Natural killer cell treated with Interleukin-12 subunit alpha and Interleukin-12 subunit beta and Interleukin-15 and Interleukin-18, amount 100 ng/mL, for 72 hours (primary cell): ENCODE measurements at regions not wholly inside any gene's neighbourhood (a gene's known extent, or its start where the extent isn't known, plus 50 kb on each side); places are given as distances from the start of the nearest gene placed in this dataset.
A peak's percentile ranks its signal among the peaks of the same experiment; 100 is the strongest.
"Not testable (repeated sequence)": the region's sequence is repeated elsewhere in the genome, so short reads cannot be mapped to it uniquely, and the experiment has no call there.

Source experiments
- ATAC-seq, 2 donors: fragments of 150-1000 bp; cut with Tn5 transposase in 1 of 2; sonication (Bioruptor Pico), chemical (Tn5 transposase) in 1 of 2; 2 replicates each; pipeline ENCODE4 v1.10.0; 2021
- DNase-seq: peaks from one replicate; pipeline ENCODE4 v3.0.0; 2022; ENCODE audit warnings: low spot score
- H3K27ac Mint-ChIP-seq, 2 donors: 1 replicate in 1 of 2; 2 replicates in 1 of 2; pipeline ENCODE4 v1.8.0; 2022; ENCODE audit warnings: mixed read lengths in 2 of 2, mild to moderate bottlenecking in 1 of 2, moderate library complexity in 1 of 2
- H3K27me3 Mint-ChIP-seq, 2 donors: 1 replicate in 1 of 2; 2 replicates in 1 of 2; pipeline ENCODE4 v1.8.0; 2022; ENCODE audit warnings: mixed read lengths in 2 of 2
- H3K36me3 Mint-ChIP-seq: one replicate; pipeline ENCODE4 v1.8.0; 2022; ENCODE audit warnings: mixed read lengths
- H3K4me1 Mint-ChIP-seq, 2 donors: 1 replicate in 1 of 2; 2 replicates in 1 of 2; pipeline ENCODE4 v1.8.0; 2022; ENCODE audit warnings: low read depth in 2 of 2, mixed read lengths in 2 of 2, mild to moderate bottlenecking in 1 of 2
- H3K4me3 Mint-ChIP-seq: one replicate; pipeline ENCODE4 v1.8.0; 2022; ENCODE audit warnings: mixed read lengths
- H3K9me3 Mint-ChIP-seq: 2 replicates; pipeline ENCODE4 v1.8.0; 2022; ENCODE audit warnings: mixed read lengths

DNA sequence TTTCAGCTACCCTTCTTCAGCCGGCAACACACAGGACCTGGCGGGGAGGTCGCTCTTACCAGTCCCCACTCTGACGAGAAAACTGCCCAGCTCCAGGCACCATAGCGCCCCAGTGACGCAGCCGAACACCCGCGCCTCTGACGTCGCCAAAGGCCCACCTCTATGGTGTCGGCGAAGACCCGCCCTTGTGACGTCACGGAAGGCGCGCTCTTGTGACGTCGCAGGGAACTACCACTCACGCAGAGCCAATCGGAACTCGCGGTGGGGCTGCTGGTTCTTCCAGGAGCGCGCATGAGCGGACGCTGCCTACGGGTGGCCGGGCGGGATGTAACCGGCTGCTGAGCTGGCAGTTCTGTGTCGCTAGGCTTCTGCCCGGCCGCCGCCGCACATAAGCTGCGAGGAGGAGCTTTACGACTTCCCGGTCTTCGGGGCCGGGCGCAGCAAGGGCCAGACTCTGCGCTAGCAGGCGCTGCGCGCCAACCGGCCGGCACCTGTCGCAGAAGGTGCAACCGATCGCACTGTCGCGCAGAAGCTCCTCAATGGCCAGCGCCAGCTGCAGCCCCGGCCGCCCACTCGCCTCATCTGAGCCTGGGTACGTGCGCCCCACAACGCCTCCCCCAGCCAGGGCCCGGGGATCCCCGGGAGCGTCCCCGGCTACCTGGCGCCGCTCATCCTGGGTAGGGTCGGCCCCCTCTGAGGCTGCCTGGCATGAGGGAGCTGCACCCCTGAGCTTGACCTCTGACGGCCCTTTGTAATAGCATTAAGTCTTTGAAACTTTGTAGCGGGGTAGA, 121.3 kb upstream of the FBXO28 start:
- H3K9me3 Mint-ChIP-seq, H3K4me1 Mint-ChIP-seq, H3K27me3 Mint-ChIP-seq, H3K36me3 Mint-ChIP-seq: not testable (repeated sequence)
- Mint-ChIP-seq H3K4me3 (peak overlapping the region; percentile 93), H3K27ac (peak overlapping the region; percentile 97 to 99)
- DNase-seq (peak; percentile 100), ATAC-seq (peak; percentile 100)

DNA sequence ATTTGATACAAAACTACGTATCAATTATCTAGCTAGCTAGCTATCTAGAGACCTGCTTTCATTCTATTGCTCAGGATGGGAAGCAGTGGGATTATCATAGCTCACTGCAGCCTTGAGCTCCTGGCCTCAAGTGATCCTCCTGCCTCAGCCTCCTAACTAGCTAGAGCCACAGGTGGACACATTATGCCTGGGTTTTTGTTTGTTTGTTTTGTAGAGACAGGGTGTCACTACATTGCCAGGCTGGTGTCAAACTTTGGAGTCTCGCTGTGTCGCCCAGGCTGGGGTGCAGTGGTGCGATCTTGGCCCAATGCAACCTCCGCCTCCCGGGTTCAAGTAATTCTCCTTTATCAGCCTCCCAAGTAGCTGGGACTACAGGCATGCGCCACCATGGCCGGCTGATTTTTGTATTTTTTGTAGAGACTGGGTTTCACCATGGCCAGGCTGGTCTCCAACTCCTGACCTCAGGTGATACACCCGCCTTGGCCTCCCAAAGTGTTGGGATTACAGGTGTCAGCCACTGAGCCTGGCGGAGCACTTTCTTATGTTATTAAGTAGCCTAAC, 122.5 kb upstream of the FBXO28 start:
- ATAC-seq, DNase-seq, H3K27me3 Mint-ChIP-seq, H3K27ac Mint-ChIP-seq, H3K9me3 Mint-ChIP-seq, H3K4me1 Mint-ChIP-seq, H3K36me3 Mint-ChIP-seq: not testable (repeated sequence)
- H3K4me3 Mint-ChIP-seq = peak overlapping the region; percentile 15

DNA sequence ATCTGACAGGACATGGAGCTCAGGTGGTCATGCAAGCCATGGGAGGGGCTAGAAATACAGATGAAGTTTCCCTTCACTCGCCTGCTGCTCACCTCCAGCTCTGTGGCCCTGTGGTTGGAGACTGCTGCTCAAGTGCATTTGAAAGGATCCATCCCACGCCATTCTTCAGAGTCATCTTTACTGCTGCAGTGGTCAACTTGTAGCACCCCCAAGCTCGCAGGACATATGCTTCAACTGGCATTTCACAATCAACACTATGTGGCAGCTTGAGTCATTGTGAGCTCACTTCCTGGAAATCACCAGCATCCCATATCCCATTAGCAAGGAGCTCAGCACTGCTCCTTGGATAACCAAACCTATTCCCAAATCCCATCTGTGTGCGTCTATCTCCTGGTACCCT, 116.2 kb upstream of the TP53BP2 start:
- ATAC-seq, DNase-seq, H3K36me3 Mint-ChIP-seq, H3K9me3 Mint-ChIP-seq, H3K4me1 Mint-ChIP-seq, H3K27me3 Mint-ChIP-seq, H3K4me3 Mint-ChIP-seq, H3K27ac Mint-ChIP-seq: not testable (repeated sequence)

DNA sequence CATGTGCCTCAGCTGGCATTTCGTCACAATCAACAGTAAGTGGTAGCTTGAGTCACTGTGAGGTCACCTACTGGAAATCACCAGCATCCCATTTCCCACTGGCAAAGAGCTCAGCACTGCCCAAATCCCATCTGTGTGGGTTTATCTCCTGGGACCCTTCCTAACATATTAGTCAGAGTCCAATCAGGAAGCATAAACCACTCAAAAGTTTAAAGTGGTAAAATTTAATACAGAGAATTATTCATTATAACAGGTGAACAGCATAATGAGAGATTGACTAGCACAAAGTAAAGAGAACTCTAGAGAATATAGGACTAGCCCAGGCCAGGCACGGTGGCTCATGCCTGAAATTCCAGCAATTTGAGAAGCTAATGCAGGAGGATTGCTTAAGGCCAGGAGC, 107.1 kb upstream of the TP53BP2 start:
- H3K9me3 Mint-ChIP-seq, H3K4me1 Mint-ChIP-seq, H3K4me3 Mint-ChIP-seq, ATAC-seq, H3K27ac Mint-ChIP-seq, DNase-seq, H3K27me3 Mint-ChIP-seq, H3K36me3 Mint-ChIP-seq: not testable (repeated sequence)

DNA sequence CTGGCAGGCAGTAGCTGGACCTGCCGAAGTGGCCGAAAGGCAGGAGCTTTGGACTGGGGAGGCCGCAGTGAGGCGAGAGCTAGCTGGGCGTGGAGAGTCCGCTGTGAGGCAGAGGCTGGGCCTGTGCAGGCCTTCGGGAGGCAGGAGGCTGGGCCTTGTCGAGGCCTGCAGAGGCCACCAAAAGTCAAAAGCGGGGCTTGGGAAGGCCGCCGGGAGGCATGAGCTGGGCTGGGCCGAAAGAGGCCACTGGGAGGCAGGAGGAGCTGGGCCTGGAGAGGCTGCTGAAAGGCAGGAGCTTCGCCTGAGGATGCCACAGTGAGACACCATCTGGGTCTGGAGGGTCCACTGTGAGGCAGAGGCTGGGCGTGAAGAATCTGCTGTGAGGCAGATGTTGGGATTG, 105.8 kb upstream of the TP53BP2 start:
- not testable (repeated sequence) for ATAC-seq, H3K36me3 Mint-ChIP-seq, DNase-seq, H3K27me3 Mint-ChIP-seq, H3K27ac Mint-ChIP-seq, H3K9me3 Mint-ChIP-seq, H3K4me1 Mint-ChIP-seq, H3K4me3 Mint-ChIP-seq

DNA sequence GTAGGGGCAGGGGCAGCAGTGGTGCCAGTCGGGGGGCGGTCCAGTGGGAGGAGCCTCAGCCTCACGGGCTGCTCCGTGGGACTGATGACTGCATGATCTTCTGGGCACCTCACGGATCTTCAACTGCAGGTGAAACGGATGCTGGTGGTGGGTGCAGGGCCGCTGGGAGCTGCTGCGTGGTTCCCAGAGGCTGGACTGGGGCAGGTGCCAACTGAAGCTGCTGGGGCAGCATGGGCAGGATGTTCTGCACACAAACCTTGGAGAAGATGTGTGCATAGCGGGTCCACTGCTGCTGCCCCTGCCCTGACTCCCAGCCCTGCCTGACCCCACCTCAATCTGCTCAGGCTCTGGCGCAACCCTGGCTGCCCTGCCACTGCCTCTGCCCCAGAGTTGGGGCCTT, 104.2 kb upstream of the TP53BP2 start:
- H3K9me3 Mint-ChIP-seq, ATAC-seq, H3K4me3 Mint-ChIP-seq, H3K36me3 Mint-ChIP-seq, H3K27ac Mint-ChIP-seq, H3K4me1 Mint-ChIP-seq, H3K27me3 Mint-ChIP-seq, DNase-seq: not testable (repeated sequence)

DNA sequence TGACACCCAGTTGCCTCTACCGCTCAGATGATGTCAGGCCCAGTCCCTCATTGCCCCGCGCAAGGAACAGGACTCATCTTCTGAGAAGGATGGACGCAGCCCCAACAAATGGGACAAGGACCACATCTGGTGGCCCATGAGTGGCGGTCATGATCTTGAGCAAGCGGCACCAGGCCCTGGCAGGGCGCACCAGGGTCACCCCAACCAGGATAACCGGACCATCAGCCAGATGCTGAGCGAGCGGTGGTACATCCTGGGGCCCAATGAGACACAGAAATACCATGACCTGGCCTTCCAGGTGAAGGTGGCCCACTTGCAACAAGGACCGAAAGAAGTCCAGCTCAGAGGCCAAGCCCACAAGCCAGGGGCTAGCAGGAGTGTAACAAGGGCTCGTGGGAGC, 102.3 kb upstream of the TP53BP2 start:
- not testable (repeated sequence) for H3K9me3 Mint-ChIP-seq

DNA sequence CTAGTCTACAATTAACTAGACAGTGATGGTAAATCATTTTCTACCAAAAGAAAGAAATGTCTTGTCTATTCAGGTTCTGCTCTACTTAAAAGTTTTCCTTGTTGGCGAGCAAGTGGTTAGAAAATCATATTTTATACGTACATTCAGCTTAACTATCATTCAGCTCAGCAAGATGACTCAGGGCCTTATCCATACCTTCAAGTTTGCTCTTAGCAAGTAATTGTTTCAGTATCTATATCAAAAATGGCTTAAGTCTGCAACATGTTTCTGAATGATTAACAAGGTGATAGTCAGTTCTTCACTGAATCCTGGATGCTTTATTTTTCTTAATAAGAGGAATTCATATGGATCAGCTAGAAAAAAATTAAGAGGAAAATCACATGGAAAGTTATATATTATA, 90.8 kb upstream of the TP53BP2 start:
- H3K9me3 Mint-ChIP-seq, H3K4me1 Mint-ChIP-seq, H3K36me3 Mint-ChIP-seq, ATAC-seq, H3K27ac Mint-ChIP-seq, H3K27me3 Mint-ChIP-seq, DNase-seq, H3K4me3 Mint-ChIP-seq: not testable (repeated sequence)

More for the DNA sequence above, 102.3 kb upstream of the TP53BP2 start:
- DNase-seq, H3K27me3 Mint-ChIP-seq, ATAC-seq, H3K27ac Mint-ChIP-seq, H3K36me3 Mint-ChIP-seq, H3K4me1 Mint-ChIP-seq, H3K4me3 Mint-ChIP-seq: not testable (repeated sequence)

DNA sequence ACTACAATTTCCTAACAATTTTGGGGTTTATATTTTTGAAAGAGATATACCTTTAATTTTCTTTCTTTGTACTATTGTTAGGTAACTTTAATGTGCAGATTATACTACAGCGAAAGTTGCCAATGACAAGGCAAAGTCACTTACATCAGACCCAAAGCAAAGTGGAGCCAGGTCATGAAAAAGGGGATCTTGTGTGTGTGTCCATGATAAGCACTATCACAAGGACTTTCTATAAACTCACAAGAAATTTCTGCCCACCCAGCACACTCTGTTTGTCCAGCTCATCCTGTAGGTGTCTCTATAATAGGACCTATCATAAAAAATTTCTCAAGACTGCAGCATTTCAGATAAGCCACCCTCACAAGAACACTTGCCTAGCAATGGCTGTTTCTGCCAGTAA, 85.7 kb upstream of the TP53BP2 start:
- not testable (repeated sequence) for DNase-seq, H3K4me3 Mint-ChIP-seq, H3K27ac Mint-ChIP-seq, H3K27me3 Mint-ChIP-seq, H3K36me3 Mint-ChIP-seq, H3K9me3 Mint-ChIP-seq, H3K4me1 Mint-ChIP-seq, ATAC-seq

DNA sequence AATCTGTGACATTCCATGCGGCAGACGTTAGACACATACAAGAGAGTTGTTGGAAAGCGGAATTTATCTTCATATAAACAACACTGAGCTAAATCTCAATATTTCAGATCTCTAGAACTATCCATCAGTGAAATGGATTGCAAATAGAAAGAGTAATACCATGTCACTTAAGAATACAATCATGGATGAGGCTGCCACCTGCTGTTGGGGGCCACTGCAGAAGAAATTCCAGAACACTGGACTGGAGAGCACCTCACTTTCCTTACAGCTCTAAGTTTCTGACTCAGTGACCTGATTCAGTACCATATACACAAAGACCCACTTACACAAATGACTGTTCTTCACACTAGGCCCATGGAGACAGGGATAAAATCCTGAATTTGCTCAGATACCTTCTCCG, 75.1 kb upstream of the TP53BP2 start:
- not testable (repeated sequence) for DNase-seq, ATAC-seq, H3K4me3 Mint-ChIP-seq, H3K9me3 Mint-ChIP-seq, H3K27me3 Mint-ChIP-seq, H3K4me1 Mint-ChIP-seq, H3K36me3 Mint-ChIP-seq, H3K27ac Mint-ChIP-seq

DNA sequence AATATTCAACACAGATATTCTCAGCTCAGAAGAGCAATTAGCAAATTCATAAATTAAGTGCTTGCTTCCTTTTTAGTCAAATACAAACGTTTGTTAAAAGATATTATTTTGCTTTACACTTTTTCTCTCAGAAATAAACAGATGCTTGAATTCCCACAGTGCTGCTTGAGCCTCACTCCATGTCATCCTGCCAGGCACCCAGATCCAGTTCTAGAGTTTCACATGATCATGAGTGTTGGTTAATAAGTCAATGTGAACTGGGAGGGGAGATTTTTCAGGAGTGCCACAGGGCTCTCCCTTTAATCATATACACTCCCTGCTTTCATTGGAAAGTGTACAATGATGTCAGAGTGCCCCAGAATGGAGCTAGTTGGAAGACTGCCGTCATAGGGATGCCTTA, 69.7 kb upstream of the TP53BP2 start:
- ATAC-seq, DNase-seq, H3K27me3 Mint-ChIP-seq, H3K4me1 Mint-ChIP-seq, H3K4me3 Mint-ChIP-seq, H3K36me3 Mint-ChIP-seq, H3K27ac Mint-ChIP-seq, H3K9me3 Mint-ChIP-seq: not testable (repeated sequence)

DNA sequence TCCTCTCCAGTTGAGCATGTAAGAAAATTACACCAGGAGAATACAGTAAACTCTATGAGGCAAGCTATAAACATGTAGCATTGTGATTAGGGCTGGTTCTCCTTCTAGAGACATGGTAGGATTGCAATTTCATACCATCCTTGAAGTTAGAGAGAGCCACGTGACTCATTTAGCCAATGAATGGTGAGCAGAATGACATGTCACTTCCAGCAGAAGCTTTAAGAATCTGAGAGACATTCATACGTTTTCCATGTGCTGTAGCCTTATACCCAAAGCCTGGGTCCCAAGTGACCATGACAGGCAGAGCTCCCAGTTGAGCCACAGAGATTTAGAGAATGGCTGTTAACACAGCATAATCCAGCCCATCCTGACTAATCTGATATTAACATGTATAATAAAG, 68.0 kb upstream of the TP53BP2 start:
- not testable (repeated sequence) for H3K27me3 Mint-ChIP-seq, ATAC-seq

DNA sequence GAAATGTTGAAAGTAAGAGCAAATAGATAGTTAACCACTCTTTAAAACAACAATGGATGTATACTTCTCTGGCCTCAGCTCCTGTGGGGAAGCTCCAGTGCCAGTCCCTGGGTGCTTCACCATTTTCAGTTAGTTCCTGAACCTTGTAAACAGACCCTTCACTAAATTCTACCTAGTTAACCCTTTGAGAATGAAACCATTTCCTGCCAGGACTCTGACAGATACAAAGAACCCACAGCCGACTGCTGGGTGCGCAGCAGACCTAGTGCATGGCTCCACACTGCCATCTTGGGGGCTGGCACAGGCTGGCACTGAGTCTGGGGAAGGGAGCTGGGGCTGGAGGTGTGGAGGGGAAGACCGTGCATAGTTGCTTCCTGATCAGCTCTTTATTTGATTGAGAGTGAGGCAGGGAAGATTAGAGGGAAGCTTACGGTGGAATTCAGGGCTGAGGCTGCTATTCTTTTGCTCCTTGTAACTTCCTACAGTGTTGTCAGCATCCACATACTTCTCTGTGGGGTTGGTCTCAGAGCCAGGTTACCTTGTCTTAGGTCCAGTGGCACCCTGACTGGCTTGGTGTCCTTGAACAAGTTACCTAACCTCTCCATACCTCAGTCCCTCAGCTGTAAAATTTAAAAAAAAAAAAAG, 62.3 kb upstream of the TP53BP2 start:
- H3K4me1 Mint-ChIP-seq, H3K36me3 Mint-ChIP-seq, H3K4me3 Mint-ChIP-seq, DNase-seq, H3K9me3 Mint-ChIP-seq, H3K27ac Mint-ChIP-seq, ATAC-seq, H3K27me3 Mint-ChIP-seq: not testable (repeated sequence)

More for the DNA sequence above, 68.0 kb upstream of the TP53BP2 start:
- not testable (repeated sequence) for H3K4me1 Mint-ChIP-seq, H3K4me3 Mint-ChIP-seq, H3K36me3 Mint-ChIP-seq, H3K9me3 Mint-ChIP-seq, H3K27ac Mint-ChIP-seq, DNase-seq

DNA sequence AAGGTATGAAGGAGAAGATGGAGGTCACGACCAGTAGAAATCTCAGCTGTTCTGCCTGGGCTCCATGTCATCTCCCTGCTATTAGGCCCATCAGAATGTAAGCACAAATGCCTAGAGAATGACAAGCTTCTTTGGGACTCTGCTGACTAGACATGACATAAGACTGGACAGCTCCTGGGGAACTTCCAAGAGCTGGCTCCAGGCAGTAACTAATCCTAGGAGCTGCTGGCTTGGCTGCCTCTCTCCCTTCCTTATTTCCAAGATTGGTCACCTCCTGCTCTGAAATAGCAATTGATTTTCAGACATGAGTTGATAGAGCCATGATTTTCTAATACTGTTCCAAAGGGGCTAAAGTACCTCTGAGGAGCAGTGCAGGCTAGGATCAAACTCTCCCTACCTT, 57.5 kb upstream of the TP53BP2 start:
- H3K9me3 Mint-ChIP-seq, H3K36me3 Mint-ChIP-seq, H3K27me3 Mint-ChIP-seq, H3K27ac Mint-ChIP-seq, DNase-seq, ATAC-seq, H3K4me3 Mint-ChIP-seq, H3K4me1 Mint-ChIP-seq: not testable (repeated sequence)
